ENCODE measurements at regions not wholly inside any gene's neighbourhood (a gene's known extent, or its start where the extent isn't known, plus 50 kb on each side); places are given as distances from the start of the nearest gene placed in this dataset.

DNA sequence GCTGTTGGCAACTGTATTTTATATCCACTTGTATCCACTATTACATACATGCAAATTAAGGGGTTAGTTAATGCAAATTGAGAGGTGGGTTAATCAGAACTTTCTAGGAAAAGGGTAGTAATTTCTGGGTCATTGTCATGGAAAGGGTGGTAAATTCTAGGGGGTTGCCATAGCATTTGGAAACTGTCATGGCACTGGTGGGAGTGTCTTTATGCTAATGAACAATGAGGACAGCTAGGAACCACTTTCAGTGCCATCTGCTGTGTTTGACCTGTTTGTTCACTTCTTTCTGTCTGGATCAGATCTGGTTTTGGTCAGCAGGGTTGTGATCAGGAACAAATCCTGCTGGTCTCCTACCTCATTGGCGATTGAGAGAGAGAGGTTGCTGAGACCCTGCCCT, 283.3 kb upstream of the PRKCQ start:
- no peaks in the 10 kb centered on the region for H4K20me1 ChIP-seq (ENCODE audit: control insufficient read depth, insufficient read depth, insufficient read length)
- H3K4me1 ChIP-seq (ENCODE audit: insufficient read depth, low read length): no peaks in the 10 kb centered on the region
- H3K27me3 ChIP-seq (ENCODE audit: insufficient read depth, low read length): no peaks in the 10 kb centered on the region
- H4K5ac ChIP-seq (ENCODE audit: insufficient read length, low read depth, low read length): no peak overlapping the region
- H3K9me3 ChIP-seq (ENCODE audit: control insufficient read depth, low read depth, low read length): no peaks in the 10 kb centered on the region
- Mint-ChIP-seq H3K27ac (no peak overlapping the region), H3K4me1 (peaks cover 5 to 6% of the 10 kb centered on the region in 2 experiments; a peak in 3 of 4 replicates), H3K36me3 (ENCODE audit: insufficient read depth in 1 of 3, low read depth in 3 of 3) (peaks cover 2 to 7% (median 5%) of the 10 kb centered on the region in 3 experiments; a peak in 5 of 7 replicates), H3K4me3 (no peak overlapping the region), H3K27me3 (ENCODE audit: low read depth) (no peaks in the 10 kb centered on the region), H3K9me3 (peaks cover 4 to 6% of the 10 kb centered on the region in 2 experiments; a peak in 3 of 5 replicates)
- H2BK15ac ChIP-seq (ENCODE audit: low read depth, low read length): no peak overlapping the region
- H2BK120ac ChIP-seq (ENCODE audit: low read depth, low read length, poor library complexity, severe bottlenecking): no peak overlapping the region
- no peak overlapping the region for H3K9ac ChIP-seq (ENCODE audit: extremely low read depth, insufficient read length, low read length)
- H3K23ac ChIP-seq (ENCODE audit: insufficient read length, low read depth, low read length): no peak overlapping the region
- no peak overlapping the region for H2BK20ac ChIP-seq (ENCODE audit: low read depth, low read length, poor library complexity, severe bottlenecking)
- no peak overlapping the region for H3K4ac ChIP-seq (ENCODE audit: low read depth, low read length)
- H3K23me2 ChIP-seq (ENCODE audit: insufficient read length, low read depth, low read length, poor library complexity, severe bottlenecking): no peaks in the 10 kb centered on the region
- no peaks in the 10 kb centered on the region for H3K79me2 ChIP-seq (ENCODE audit: insufficient read depth, low read length)
- no peak for DNase-seq
- H3K14ac ChIP-seq (ENCODE audit: insufficient read depth, low read length): no peak overlapping the region
- no peak overlapping the region for H4K8ac ChIP-seq (replicated peaks; ENCODE audit: insufficient read length, low read depth, low read length)
- H3K56ac ChIP-seq (ENCODE audit: insufficient read length, low read depth, low read length): no peak overlapping the region
- WGBS (ENCODE audit: extremely low coverage, insufficient read length, low lambda C conversion rate): no CpG with 5 or more reads among the region's 1 CpG
- no peak overlapping the region for H3T11ph ChIP-seq (ENCODE audit: low read length)
- H2AFZ ChIP-seq (ENCODE audit: low read length): no peak overlapping the region
- no peak overlapping the region for H2BK5ac ChIP-seq (ENCODE audit: insufficient read length, low read length)
- H3K79me1 ChIP-seq (ENCODE audit: insufficient read depth, low read depth, low read length, poor library complexity, severe bottlenecking): no peaks in the 10 kb centered on the region
- H4K91ac ChIP-seq (ENCODE audit: insufficient read length, low read depth, low read length): no peak overlapping the region
- H3K27ac ChIP-seq (ENCODE audit: insufficient read length, low read depth, low read length): no peak overlapping the region
- no peak overlapping the region for H3K18ac ChIP-seq (ENCODE audit: insufficient read length, low read depth, low read length)
- H3K4me2 ChIP-seq (ENCODE audit: insufficient read depth, insufficient read length, low read length): no peak overlapping the region
- H2AK5ac ChIP-seq (ENCODE audit: insufficient read length, low read length): no peak overlapping the region
- TF ChIP-seq CTCF (conservative IDR thresholded peaks at IDR 0.05): no peak
- no peak overlapping the region for H2BK12ac ChIP-seq (ENCODE audit: insufficient read length, low read depth, low read length)

Measured in H9 (cell line).